ENCODE measurements at regions not wholly inside any gene's neighbourhood (a gene's known extent, or its start where the extent isn't known, plus 50 kb on each side); places are given as distances from the start of the nearest gene placed in this dataset.

DNA sequence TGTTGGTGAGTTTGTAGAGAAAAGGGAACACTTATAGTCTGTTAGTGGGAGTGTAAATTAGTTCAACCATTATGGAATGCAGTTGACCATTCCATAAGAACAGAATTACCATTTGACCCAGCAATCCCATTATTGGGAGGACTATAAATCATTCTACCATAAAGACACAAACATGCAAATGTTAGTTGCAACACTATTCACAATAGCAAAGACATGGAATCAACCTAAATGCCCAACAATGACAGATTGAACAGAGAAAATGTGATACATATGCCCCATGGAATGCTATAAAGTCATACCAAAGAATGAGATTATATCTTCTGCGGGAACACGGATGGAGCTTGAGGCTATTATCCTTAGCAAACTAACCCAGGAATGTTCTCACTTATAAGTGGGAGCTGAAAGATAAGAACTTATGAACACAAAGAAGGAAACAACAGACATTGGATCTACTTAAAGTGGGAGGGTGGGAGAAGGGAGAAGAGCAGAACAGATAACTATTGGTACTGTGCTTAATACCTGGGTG lies 1819.2 kb upstream of the ADGRL3 start:
- Histone ChIP-seq H3K4me2 (ENCODE audit: insufficient read depth, low read length) (no peak overlapping the region), H3K4me3 (replicated peaks in 1 of 3; ENCODE audit: insufficient read depth in 1 of 3, low read depth in 1 of 3, low read length in 3 of 3) (no peak overlapping the region), H3K9me1 (replicated peaks; ENCODE audit: control insufficient read depth, extremely low read depth, insufficient read depth, low read length) (no peaks in the 10 kb centered on the region), H3K4me1 (ENCODE audit: control insufficient read depth, extremely low read depth, insufficient read depth, low read length) (no peaks in the 10 kb centered on the region), H3K79me2 (ENCODE audit: control insufficient read depth, insufficient read depth, low read length) (no peaks in the 10 kb centered on the region), H3K9ac (replicated peaks; ENCODE audit: extremely low read depth, insufficient read depth, low read length) (no peak overlapping the region), H4K20me1 (replicated peaks; ENCODE audit: control insufficient read depth, extremely low read depth, insufficient read depth, low read length) (no peaks in the 10 kb centered on the region), H3K36me3 (ENCODE audit: control insufficient read depth in 2 of 2, extremely low read depth in 1 of 2, insufficient read depth in 2 of 2, low read length in 2 of 2) (no peaks in the 10 kb centered on the region), H3K9me3 (replicated peaks; ENCODE audit: control insufficient read depth, insufficient read depth, low read length) (no peaks in the 10 kb centered on the region), H3K27me3 (ENCODE audit: control insufficient read depth in 2 of 2, insufficient read depth in 2 of 2, low read length in 2 of 2) (no peaks in the 10 kb centered on the region), H3K27ac (ENCODE audit: insufficient read depth, low read depth, low read length) (no peak overlapping the region), H2AFZ (ENCODE audit: low read depth, low read length) (no peak overlapping the region)
- FAIRE-seq (no peak), DNase-seq (ENCODE audit: low read depth, low spot score) (no peak)
- BruUV-seq (replicated peaks) = no TSS peak
- ChIA-PET POLR2A (no interaction called here), CTCF (no interaction called here)
- dilution Hi-C loops (cut with MboI; ENCODE audit: extremely low pct_ligation_motif_present, low sequenced_read_pairs) (no loop called here), intact Hi-C loops (cut with micrococcal nuclease) (no loop called here)
- TF ChIP-seq EZH2 (IDR thresholded peaks at IDR 0.05; ENCODE audit: borderline replicate concordance, low read depth, low read length, severe bottlenecking) (no peak), GATA2 (IDR thresholded peaks at IDR 0.05; ENCODE audit: insufficient read depth, insufficient read length, low read depth, low read length) (no peak), POLR2AphosphoS5 (IDR thresholded peaks at IDR 0.05; ENCODE audit: insufficient read depth, low read depth, low read length) (no peak), MYC (IDR thresholded peaks at IDR 0.05; ENCODE audit: low read depth, low read length) (no peak), JUN (IDR thresholded peaks at IDR 0.05; ENCODE audit: borderline replicate concordance, insufficient read depth, insufficient read length, low read depth) (no peak), POLR2A (IDR thresholded peaks at IDR 0.05; ENCODE audit: low read depth, low read length) (no peak), CTCF (IDR thresholded peaks at IDR 0.05; ENCODE audit: extremely low read depth in 1 of 2, insufficient read depth in 1 of 2, low read depth in 1 of 2, low read length in 2 of 2) (no peak), FOS (IDR thresholded peaks at IDR 0.05; ENCODE audit: borderline replicate concordance, insufficient read depth, low read length) (no peak), MAX (IDR thresholded peaks at IDR 0.05; ENCODE audit: insufficient read depth, insufficient read length) (no peak)
